PC-9 (cell line): ENCODE measurements at regions not wholly inside any gene's neighbourhood (a gene's known extent, or its start where the extent isn't known, plus 50 kb on each side); places are given as distances from the start of the nearest gene placed in this dataset.

Experiments used
- CTCF ChIP-seq: fragments of 200-600 bp; sonication (generic); conservative IDR thresholded peaks from 2 replicates; pipeline ENCODE4 v1.6.1; 2017; ENCODE audit warnings: mixed run types, antibody characterized with exemption, mild to moderate bottlenecking, moderate library complexity
- EZH2 ChIP-seq: fragments of 200-600 bp; sonication (generic); IDR thresholded peaks from 2 replicates; pipeline ENCODE4 v1.8.0; 2017; ENCODE audit warnings: antibody characterized with exemption, low read depth

DNA sequence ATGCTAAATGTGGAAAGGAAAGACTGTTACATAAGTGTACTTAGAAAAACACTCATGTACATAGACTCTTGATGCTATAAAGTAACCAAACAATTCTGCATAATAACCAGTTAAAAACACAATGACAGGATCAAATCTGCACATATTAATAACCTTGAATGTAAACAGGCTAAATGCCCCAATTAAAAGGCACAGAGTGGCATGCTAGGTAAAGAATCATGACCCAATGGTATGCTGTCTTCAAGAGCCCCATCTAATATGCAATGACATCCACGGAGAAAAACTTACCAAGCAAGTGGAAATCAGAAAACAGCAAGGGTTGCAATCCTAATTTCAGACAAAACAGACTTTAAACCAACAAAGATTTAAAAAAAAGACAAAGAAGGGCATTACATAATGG lies 644.8 kb upstream of the PKN2 start:
- TF ChIP-seq CTCF (no peak), EZH2 (no peak)
